Gastrocnemius medialis (tissue), 4 donors: ENCODE measurements at regions not wholly inside any gene's neighbourhood (a gene's known extent, or its start where the extent isn't known, plus 50 kb on each side); places are given as distances from the start of the nearest gene placed in this dataset.
"Not testable (repeated sequence)": the region's sequence is repeated elsewhere in the genome, so short reads cannot be mapped to it uniquely, and the experiment has no call there.

Experiments
- ATAC-seq, 2 donors: fragments of 150-250 bp; one replicate each; pipeline ENCODE4 v1.9.1; 2016
- DNase-seq, 2 donors: peaks; one replicate each; pipeline ENCODE4 v3.0.0-alpha.2; 2019
- H3K27ac ChIP-seq, 4 donors: fragments of 200-600 bp; sonication (generic); 1 replicate in 1 of 4; 2 replicates in 3 of 4; pipeline ENCODE4 v1.5.1; 2016 to 2018; ENCODE audit warnings: mild to moderate bottlenecking in 2 of 4, moderate library complexity in 1 of 4
- H3K27me3 ChIP-seq, 3 donors: fragments of 200-600 bp; sonication (generic) in 2 of 3; 1 replicate in 1 of 3; 2 replicates in 2 of 3; pipeline versions ENCODE4 v1.5.1 to v1.6.0; 2016 to 2019; ENCODE audit warnings: mild to moderate bottlenecking in 1 of 3, moderate library complexity in 1 of 3
- H3K36me3 ChIP-seq, 2 donors: fragments of 200-600 bp; sonication (generic) in 1 of 2; one replicate each; pipeline ENCODE4 v1.5.1; 2017 to 2018
- H3K4me1 ChIP-seq, 2 donors: fragments of 200-600 bp; sonication (generic) in 1 of 2; one replicate each; pipeline ENCODE4 v1.5.1; 2016 to 2017; ENCODE audit warnings: mild to moderate bottlenecking in 2 of 2
- H3K4me3 ChIP-seq, 4 donors: fragments of 200-600 bp; sonication (generic) in 3 of 4; 1 replicate in 1 of 4; 2 replicates in 3 of 4; pipeline ENCODE4 v1.5.1; 2016 to 2019; ENCODE audit warnings: mild to moderate bottlenecking in 2 of 4
- H3K9me3 ChIP-seq, 3 donors: fragments of 200-600 bp; sonication (generic) in 2 of 3; 1 replicate in 1 of 3; 2 replicates in 2 of 3; pipeline ENCODE4 v1.5.1; 2016 to 2019
- POLR2A ChIP-seq, 2 donors: fragments of 450-650 bp; IDR thresholded peaks; one replicate each; pipeline ENCODE4 v1.6.1; 2017; ENCODE audit warnings: antibody characterized with exemption in 2 of 2, mild to moderate bottlenecking in 2 of 2, moderate library complexity in 2 of 2
- in situ Hi-C, 4 donors: fragments of 200-750 bp; cut with MboI; loops; one replicate each; pipeline versions ENCODE4 v1.15.0 to v1.8.0; 2017; ENCODE audit warnings: low sequenced_read_pairs in 4 of 4
- intact Hi-C: fragments of 100-400 bp; cut with DNase I; formaldehyde crosslinking; loops from one replicate; pipeline ENCODE4 v1.15.1; 2023; ENCODE audit warnings: low total_unique reads
- TF ChIP-seq, protein P1 (sequence below), 5 experiments: fragments of 450-650 bp in 3 of 5; fragments of 200-600 bp in 2 of 5; sonication (generic) in 2 of 5; IDR thresholded peaks in 4 of 5; conservative IDR thresholded peaks in 1 of 5; 1 replicate in 4 of 5; 2 replicates in 1 of 5; pipeline ENCODE4 v1.5.1; 2016 to 2019; ENCODE audit warnings: antibody characterized with exemption in 5 of 5, mild to moderate bottlenecking in 3 of 5, moderate library complexity in 3 of 5

DNA sequence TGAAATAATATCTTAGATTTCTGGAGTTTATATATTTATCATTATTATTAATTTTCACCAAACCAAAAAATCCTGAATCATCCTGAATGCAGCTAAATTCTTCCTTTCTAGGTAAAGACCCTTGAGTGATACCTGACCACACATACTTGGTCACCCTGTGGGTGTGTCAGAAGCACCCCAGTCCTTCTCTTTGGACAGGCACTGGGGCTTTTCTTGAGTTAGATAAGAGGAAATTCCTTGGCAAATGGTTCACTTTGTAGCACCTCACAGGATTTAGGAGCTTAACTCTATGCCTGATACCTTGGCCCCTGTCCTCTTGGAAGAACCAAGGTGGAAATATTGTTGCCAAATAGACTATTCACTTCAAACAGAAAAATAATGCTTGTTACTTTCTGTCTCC, 69.6 kb upstream of the PNPLA4 start:
- no peaks in the 10 kb centered on the region for H3K4me1 ChIP-seq
- intact Hi-C loops (loop anchor here (5.0 to 10.0 kb wide), 3 partner anchors 368 to 820 kb away; no protein-coding TSS in a partner anchor), in situ Hi-C loops (loop anchor here (10.0 to 25.0 kb wide), 3 partner anchors 738 to 748 kb away; partner anchors contain the start of gene ANOS1 (in 3 of the 4))
- DNase-seq (no peak), ATAC-seq (no peak)
- H3K36me3 ChIP-seq = no peaks in the 10 kb centered on the region
- no peaks in the 10 kb centered on the region for H3K27me3 ChIP-seq
- no peaks in the 10 kb centered on the region for H3K9me3 ChIP-seq
- no peak overlapping the region for H3K4me3 ChIP-seq
- TF ChIP-seq POLR2A (IDR thresholded peaks at IDR 0.05) = no peak
- TF ChIP-seq, protein P1, sequence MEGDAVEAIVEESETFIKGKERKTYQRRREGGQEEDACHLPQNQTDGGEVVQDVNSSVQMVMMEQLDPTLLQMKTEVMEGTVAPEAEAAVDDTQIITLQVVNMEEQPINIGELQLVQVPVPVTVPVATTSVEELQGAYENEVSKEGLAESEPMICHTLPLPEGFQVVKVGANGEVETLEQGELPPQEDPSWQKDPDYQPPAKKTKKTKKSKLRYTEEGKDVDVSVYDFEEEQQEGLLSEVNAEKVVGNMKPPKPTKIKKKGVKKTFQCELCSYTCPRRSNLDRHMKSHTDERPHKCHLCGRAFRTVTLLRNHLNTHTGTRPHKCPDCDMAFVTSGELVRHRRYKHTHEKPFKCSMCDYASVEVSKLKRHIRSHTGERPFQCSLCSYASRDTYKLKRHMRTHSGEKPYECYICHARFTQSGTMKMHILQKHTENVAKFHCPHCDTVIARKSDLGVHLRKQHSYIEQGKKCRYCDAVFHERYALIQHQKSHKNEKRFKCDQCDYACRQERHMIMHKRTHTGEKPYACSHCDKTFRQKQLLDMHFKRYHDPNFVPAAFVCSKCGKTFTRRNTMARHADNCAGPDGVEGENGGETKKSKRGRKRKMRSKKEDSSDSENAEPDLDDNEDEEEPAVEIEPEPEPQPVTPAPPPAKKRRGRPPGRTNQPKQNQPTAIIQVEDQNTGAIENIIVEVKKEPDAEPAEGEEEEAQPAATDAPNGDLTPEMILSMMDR (IDR thresholded peaks at IDR 0.05 in 4 of 5, conservative IDR thresholded peaks at IDR 0.05 in 1 of 5) = no peak
- no peak overlapping the region for H3K27ac ChIP-seq

GRCh38 chrX:7996414-7996813, 69.2 kb upstream of the PNPLA4 start:
- Histone ChIP-seq H3K27me3 (no peaks in the 10 kb centered on the region), H3K4me1 (no peaks in the 10 kb centered on the region), H3K27ac (no peak overlapping the region), H3K4me3 (no peak overlapping the region), H3K36me3 (no peaks in the 10 kb centered on the region), H3K9me3 (no peaks in the 10 kb centered on the region)
- ATAC-seq (peak in 1 of 2 donors; percentile 39), DNase-seq (no peak)
- no peak for TF ChIP-seq POLR2A (IDR thresholded peaks at IDR 0.05)
- TF ChIP-seq, protein P1 (IDR thresholded peaks at IDR 0.05 in 4 of 5, conservative IDR thresholded peaks at IDR 0.05 in 1 of 5) = peak; percentile 38 to 54 (median 42)
- in situ Hi-C loops = loop anchor here (10.0 to 25.0 kb wide), 3 partner anchors 738 to 748 kb away; partner anchors contain the start of gene ANOS1 (in 3 of the 4)
- intact Hi-C loops = loop anchor here (5.0 to 10.0 kb wide), 3 partner anchors 368 to 821 kb away; no protein-coding TSS in a partner anchor

DNA sequence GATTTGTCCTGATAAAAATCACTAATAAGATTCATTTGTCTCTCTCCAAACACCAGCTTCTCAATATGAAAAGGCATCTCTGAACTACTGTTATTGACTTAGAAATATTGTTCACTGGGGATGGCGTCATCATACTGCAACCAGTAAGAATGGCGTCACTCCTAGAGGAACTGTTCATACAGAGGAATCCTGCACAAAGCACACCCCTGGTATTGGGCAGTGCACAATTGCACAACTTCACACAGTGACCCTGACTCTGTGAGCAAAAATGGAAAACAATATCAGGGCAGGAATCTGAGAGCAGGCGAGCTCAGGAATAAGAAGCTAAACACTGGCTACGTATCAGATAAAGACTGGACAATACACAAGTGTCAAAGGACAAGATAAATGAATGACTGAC, 66.7 kb upstream of the PNPLA4 start:
- DNase-seq = no peak
- H3K36me3 ChIP-seq = no peaks in the 10 kb centered on the region
- ATAC-seq = no peak
- H3K27me3 ChIP-seq = no peaks in the 10 kb centered on the region
- TF ChIP-seq, protein P1 (IDR thresholded peaks at IDR 0.05 in 4 of 5, conservative IDR thresholded peaks at IDR 0.05 in 1 of 5) = no peak
- TF ChIP-seq POLR2A (IDR thresholded peaks at IDR 0.05) = no peak
- no peaks in the 10 kb centered on the region for H3K9me3 ChIP-seq
- in situ Hi-C loops = loop anchor here (10.0 to 25.0 kb wide), 3 partner anchors 741 to 751 kb away; partner anchors contain the start of gene ANOS1 (in 3 of the 4)
- H3K4me3 ChIP-seq = no peak overlapping the region
- no peaks in the 10 kb centered on the region for H3K4me1 ChIP-seq
- H3K27ac ChIP-seq = no peak overlapping the region
- intact Hi-C loops = loop anchor here (10.0 kb wide), 1 partner anchor 371 kb away; no protein-coding TSS in a partner anchor

- DNase-seq, H3K27me3 ChIP-seq, H3K36me3 ChIP-seq, H3K4me3 ChIP-seq, ATAC-seq, H3K9me3 ChIP-seq, intact Hi-C loops, H3K27ac ChIP-seq, H3K4me1 ChIP-seq: not testable (repeated sequence)
- in situ Hi-C loops = loop anchor here in 2 of 4 donors (25.0 kb wide), 1 partner anchor 749 kb away; the partner anchor contains the start of gene ANOS1 (in 2 of the 2)
Measured at GRCh38 chrX:7988013-7988759, 61.0 kb upstream of the PNPLA4 start.
